Hepatocyte (in vitro differentiated cells): ENCODE measurements at regions not wholly inside any gene's neighbourhood (a gene's known extent, or its start where the extent isn't known, plus 50 kb on each side); places are given as distances from the start of the nearest gene placed in this dataset.

Experiments
- EZH2 ChIP-seq: fragments of 200-600 bp; sonication (generic); IDR thresholded peaks from 2 replicates; pipeline ENCODE4 v1.6.1; 2016; ENCODE audit warnings: antibody characterized with exemption, mild to moderate bottlenecking, borderline replicate concordance
- TF ChIP-seq, protein P1 (sequence below): fragments of 200-600 bp; sonication (generic); IDR thresholded peaks from 2 replicates; pipeline ENCODE4 v1.5.1; 2016; ENCODE audit warnings: antibody characterized with exemption, mild to moderate bottlenecking; ENCODE audit not compliant: poor library complexity

DNA sequence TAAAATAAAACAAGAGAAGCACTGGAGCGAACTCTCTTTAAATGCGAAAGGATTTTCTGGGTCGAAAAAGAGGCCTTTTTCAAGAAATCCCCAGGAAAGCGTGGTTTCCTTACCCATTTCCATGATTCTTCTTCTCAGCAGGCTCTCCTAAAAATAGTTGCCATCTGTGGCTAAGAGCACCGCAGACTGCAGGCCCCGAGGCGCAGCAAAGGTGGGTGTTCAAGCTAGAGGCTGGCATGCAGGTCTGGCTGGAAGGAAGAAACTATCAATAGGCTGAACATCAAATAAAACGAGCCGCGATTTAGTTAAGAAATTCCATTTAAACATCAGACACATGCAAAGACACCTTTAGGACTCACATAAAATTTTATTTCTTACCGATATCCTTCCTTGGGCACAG, 135.1 kb downstream of the ADAMTS1 start:
- TF ChIP-seq, protein P1, sequence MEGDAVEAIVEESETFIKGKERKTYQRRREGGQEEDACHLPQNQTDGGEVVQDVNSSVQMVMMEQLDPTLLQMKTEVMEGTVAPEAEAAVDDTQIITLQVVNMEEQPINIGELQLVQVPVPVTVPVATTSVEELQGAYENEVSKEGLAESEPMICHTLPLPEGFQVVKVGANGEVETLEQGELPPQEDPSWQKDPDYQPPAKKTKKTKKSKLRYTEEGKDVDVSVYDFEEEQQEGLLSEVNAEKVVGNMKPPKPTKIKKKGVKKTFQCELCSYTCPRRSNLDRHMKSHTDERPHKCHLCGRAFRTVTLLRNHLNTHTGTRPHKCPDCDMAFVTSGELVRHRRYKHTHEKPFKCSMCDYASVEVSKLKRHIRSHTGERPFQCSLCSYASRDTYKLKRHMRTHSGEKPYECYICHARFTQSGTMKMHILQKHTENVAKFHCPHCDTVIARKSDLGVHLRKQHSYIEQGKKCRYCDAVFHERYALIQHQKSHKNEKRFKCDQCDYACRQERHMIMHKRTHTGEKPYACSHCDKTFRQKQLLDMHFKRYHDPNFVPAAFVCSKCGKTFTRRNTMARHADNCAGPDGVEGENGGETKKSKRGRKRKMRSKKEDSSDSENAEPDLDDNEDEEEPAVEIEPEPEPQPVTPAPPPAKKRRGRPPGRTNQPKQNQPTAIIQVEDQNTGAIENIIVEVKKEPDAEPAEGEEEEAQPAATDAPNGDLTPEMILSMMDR, result no peak
- TF ChIP-seq EZH2, result no peak
